SK-N-MC (cell line): ENCODE measurements at regions not wholly inside any gene's neighbourhood (a gene's known extent, or its start where the extent isn't known, plus 50 kb on each side); places are given as distances from the start of the nearest gene placed in this dataset.

Experiments
- EZH2 ChIP-seq: fragments of 200-600 bp; sonication (generic); IDR thresholded peaks from one replicate; pipeline ENCODE4 v1.6.1; 2017; ENCODE audit warnings: antibody characterized with exemption
- FOXP2 ChIP-seq: optimal IDR thresholded peaks from 2 replicates; pipeline ENCODE3; 2011; ENCODE audit warnings: mild to moderate bottlenecking, moderate library complexity; ENCODE audit not compliant: insufficient read depth; ENCODE audit errors: extremely low read length, control extremely low read depth
- POLR2AphosphoS5 ChIP-seq: IDR thresholded peaks from 2 replicates; pipeline ENCODE4 v1.6.1; 2012; ENCODE audit warnings: mild to moderate bottlenecking, low read depth, low read length, borderline replicate concordance

DNA sequence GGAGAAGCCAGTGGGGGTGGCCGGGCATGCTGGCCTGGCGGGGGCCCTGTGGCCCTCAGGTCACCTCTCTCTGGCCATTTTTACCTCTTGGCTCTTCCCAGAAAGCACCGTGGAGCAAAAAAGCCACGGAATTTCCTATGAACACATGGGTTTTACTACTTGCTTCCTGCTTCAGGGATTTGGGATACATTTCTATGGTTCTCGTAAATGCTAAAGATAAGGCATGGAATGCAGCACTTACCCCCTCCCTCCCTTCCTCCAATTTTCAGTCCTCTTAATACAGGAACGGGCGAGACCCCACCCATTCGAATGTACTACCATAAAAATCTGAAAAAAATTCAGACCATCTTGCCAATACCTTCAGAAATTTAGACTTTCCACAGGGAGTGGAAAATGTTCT lies 279.7 kb downstream of the ARHGAP12 start:
- TF ChIP-seq POLR2AphosphoS5 (no peak), EZH2 (no peak), FOXP2 (no peak)
